LNCaP clone FGC (cell line): ENCODE measurements at regions not wholly inside any gene's neighbourhood (a gene's known extent, or its start where the extent isn't known, plus 50 kb on each side); places are given as distances from the start of the nearest gene placed in this dataset.

Experiments used
- DNase-seq: peaks from one replicate; pipeline ENCODE4 v3.0.0-alpha.2; 2011; ENCODE audit warnings: low read depth
- H3K4me3 ChIP-seq: 2 replicates; pipeline ENCODE4 v1.5.1; 2011; ENCODE audit warnings: mild to moderate bottlenecking, low read depth, low read length, control low read depth
- CTCF ChIP-seq: IDR thresholded peaks from 2 replicates; pipeline ENCODE4 v1.5.1; 2012; ENCODE audit warnings: mild to moderate bottlenecking; ENCODE audit not compliant: control insufficient read depth, insufficient read depth; ENCODE audit errors: extremely low read depth

DNA sequence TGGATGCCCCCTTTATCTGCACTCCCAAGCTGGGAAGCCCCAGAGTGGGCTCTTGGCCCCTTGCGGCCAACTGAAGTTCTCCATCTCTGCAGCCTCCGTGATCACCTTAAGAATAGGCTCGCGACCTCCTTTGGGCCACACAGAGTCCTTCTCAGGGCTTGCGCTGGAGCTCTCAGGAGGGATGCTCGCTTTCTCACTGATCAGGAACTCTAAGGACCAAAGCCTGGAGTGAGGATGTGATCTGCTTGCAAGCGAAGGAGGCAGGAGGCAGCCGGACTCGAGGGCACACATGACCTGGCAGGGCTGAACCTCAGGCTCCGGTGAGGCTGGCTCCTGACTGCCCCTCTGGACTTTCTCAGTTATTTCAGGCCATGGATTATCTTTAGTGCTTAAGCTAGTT is 192.1 kb upstream of the MKI67 start:
- no peak overlapping the region for H3K4me3 ChIP-seq
- TF ChIP-seq CTCF = no peak
- no peak for DNase-seq

DNA sequence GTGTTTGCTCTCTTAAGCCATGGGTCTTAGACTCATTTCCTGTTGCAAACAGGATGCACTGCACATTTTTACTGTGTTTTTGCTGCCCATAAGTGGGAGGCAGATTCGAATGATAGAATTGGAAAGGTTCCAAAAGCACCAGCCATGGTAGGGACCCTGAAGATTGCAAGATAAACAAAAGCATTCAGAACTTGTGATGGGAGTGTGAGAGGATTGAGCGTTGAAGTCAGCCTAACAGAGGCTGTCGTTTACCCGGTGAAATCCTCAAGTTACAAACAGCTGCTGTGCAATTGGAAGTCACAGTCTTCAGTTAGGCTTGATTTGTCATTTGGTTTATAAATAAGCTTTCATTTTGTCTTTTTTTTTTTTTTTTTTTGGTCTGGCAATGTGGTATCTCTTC is 192.7 kb upstream of the MKI67 start:
- no peak for DNase-seq
- no peak for TF ChIP-seq CTCF
- H3K4me3 ChIP-seq = no peak overlapping the region

DNA sequence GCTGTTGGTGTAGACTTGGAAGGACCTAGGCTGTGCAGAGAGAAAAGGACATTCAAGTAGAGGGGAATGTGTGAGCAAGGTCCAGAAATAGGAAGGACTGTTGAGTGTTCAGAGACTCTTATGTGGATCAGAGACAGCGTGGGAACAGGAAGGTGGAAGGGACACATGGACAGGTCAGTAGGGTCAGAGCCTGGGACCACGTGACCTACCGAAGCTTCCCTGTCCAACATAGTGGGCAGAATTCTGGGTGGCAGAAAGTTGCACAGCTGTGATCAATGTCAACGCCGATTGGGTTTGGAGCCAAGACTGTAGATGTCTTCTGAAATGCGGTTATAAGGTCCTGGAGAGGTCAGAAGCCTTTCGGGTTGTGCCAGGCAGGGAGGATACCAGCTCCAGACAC is 195.9 kb upstream of the MKI67 start:
- no peak overlapping the region for H3K4me3 ChIP-seq
- no peak for TF ChIP-seq CTCF
- no peak for DNase-seq

- no peak overlapping the region for H3K4me3 ChIP-seq
- DNase-seq = no peak
- no peak for TF ChIP-seq CTCF
Measured at GRCh38 chr10:128322950-128323349, 196.7 kb upstream of the MKI67 start.

GRCh38 chr10:128324058-128324827 is 198.0 kb upstream of the MKI67 start:
- H3K4me3 ChIP-seq = no peak overlapping the region
- peak; percentile 80 for TF ChIP-seq CTCF
- DNase-seq = peak; percentile 51

DNA sequence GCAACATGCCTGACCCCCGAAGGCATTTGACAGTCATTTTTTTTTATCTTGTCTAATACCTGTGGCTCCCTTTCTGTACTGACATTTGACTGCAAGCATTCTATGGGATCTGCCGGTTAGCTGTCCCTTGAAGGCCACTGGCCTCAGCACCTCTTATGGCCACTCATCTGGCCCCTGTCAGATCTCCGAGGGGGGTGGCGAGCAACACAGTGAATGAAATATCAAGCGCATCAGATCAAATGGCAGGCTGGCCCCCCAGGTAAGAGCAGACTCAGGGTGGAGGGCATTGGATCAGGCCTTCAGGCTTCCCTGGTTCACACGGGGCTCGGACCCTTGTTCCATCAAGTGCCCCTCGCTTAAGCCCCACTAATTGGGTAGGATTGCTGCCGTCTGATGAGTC is 199.6 kb upstream of the MKI67 start:
- DNase-seq = no peak
- H3K4me3 ChIP-seq = no peak overlapping the region
- TF ChIP-seq CTCF = no peak

DNA sequence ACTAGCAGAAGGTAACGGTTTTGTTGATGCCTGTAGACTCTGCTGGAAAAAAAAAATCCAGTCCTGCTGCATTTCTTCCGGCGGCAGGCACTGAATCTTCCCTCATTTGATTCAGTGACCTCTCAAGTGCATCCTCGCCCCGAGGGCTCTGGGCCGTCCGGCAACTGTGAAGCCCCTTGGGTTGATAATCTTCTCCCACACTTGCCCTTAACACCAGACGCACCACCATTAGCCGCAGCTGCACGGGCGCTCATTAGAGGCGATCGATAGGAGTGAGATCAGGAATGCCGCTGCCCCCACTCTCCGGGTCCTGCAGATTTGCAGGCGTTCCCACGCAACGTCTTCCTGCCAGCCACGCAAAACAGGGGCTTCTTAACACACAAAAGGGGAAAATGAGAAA is 200.0 kb upstream of the MKI67 start:
- no peak overlapping the region for H3K4me3 ChIP-seq
- no peak for DNase-seq
- TF ChIP-seq CTCF = no peak
